HG02610 (cell line): ENCODE measurements at regions not wholly inside any gene's neighbourhood (a gene's known extent, or its start where the extent isn't known, plus 50 kb on each side); places are given as distances from the start of the nearest gene placed in this dataset.

Source experiments
- ATAC-seq: cut with Tn5 transposase; IDR thresholded peaks from one replicate; pipeline ENCODE4 v1.9.1; 2021; ENCODE audit warnings: mild to moderate bottlenecking, moderate library complexity; ENCODE audit not compliant: unreplicated experiment

DNA sequence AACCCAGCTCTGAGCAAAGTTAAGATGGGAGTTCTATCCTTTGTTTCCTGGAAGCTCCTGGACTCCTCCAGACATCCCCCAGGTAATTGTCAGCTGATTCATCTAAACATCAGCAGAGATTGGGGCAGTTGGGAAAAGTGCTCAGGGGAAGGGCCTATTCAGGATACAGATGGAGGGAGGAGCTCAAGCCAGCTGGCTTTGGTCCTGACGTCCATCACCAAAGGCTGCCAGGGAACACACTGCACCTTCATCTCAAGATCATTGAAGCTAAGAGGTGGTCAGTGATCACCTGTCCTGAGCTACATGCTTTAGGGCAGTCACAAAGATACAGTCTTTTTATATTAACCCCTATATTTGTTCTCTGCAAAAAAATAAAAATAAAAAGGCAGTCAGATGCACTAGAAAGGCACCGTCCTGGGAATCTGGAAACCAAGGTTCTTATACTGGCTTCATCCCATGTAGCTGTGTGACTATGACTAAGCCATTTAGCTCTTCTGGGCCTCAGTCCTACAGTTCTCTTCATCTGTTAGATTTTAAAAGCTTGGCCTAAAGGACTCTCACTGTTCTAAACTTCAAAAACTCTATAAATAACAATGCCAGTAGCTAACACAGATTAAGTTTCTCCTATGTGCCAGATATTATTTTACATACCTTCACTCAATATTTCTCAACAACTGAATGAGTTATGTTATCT, 446.5 kb downstream of the BCL11A start:
- ATAC-seq = no peak

DNA sequence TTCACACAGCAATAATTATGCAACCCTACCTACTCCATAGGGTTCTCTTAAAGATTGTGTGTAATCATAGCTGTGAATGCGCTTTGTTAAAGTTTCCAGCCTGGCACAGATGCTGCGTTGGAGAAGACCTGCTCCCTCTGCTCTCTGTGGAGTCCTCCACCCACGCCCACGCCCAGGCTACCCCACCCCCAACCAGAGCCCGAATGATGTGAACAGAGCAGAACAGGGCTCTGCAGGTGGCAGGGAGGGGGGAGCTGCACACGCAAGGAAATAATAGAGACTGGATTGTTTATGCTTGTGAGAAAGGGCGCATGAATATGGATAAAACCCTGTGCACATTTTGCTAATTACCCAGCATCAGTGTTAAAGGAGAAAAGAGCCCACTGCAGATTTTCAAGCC, 447.5 kb downstream of the BCL11A start:
- no peak for ATAC-seq

DNA sequence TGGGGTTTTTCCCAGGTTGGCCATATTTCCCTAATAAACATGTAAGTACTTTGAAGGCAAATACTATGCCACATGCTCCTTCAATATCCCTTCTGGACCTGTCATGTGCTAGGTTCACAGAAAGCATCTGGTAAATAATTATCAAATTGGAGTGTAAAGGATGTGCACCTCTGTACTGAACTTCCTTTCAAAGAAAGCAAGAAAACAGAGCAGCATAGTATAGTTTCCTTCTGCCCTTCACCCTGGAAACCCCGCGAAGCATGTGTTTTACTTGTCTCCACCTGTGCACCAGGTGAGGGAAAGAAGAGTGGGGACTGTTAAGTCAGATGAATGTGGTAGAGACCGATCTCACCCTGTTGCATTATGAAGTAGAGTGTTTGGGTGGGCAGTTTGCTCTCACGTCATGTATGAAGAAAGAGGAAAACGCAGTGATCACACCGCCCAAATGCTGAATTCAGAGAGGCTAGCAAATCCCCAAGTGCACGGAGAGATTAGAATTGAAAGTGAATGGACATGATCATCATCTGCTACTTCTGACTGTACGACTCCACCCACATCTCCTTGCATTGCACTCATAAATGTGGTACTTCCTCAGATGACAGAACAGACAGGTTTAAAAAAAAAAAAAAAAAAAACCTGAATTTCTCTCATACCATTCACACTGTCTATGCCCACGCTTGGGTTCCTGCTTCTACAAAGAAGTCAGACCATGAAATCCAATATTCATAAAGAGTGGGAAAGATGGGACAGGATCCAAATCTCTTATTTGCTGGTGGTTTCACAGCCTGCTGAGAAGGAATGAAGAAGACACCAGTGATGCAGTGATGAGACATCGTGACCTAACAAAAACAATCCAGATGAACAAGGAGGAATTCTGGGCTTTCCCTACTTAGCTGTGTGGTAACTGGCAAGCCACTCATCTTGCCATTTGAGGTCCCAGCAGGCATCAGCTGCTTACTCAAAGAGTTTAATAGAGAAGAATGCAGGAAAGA, 448.6 kb downstream of the BCL11A start:
- peak; percentile 88 for ATAC-seq

DNA sequence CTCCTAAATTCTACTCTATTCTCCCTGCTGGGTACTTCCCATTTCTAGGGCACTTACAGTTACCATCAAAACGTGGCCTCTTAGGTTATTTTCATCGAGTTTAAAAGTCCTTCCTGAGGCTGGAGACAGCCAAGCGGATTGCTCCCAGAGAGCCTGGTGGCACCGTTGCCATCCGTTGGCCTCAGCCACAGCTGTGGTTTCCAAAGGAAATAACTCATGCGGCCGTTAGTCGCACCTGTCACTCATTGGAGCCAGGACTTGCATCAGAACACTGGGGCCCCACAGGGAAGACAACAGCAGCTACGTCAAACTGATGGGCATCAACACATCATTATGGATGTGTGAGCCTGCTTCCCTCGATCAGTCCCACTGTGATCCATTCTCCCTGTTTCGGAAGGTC, 453.4 kb downstream of the BCL11A start:
- ATAC-seq = no peak

DNA sequence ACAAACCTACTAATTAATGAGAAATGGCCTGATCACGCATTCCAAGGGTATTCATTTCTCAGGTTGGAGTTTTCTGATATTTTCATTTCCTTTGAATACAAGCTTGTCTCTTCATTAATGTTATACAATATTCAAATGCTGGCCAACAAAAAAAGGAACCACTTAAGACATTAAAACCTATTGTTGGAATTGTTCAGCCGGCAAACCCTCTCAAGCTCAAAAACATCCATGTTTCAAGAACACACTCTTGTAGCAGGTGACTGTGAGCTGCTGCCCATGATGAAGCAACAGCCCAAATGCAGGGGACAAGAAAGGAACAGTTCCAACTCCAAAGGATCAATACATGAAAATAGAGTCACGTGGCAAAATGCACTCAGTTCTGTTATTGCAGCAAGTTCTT, 454.5 kb downstream of the BCL11A start:
- no peak for ATAC-seq

DNA sequence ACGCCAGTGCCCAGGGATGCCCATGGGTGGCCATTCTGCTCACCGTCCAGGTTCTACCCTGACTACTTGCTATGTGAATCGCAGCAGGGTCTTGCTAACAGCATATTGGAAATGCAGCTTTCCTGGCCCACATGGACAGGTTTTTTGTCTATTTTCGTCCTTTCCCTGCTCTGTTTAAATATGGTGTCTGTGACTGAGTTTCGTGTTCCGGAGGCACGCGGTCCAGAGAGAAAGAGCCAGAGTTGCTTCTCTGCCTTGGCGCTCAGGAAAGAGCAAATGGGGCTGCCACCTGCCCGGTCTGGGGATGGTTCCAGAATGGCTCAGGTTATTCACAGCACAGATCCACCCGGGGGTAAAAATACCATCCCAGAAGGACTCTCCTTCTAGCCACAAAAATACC, 456.2 kb downstream of the BCL11A start:
- ATAC-seq = no peak

DNA sequence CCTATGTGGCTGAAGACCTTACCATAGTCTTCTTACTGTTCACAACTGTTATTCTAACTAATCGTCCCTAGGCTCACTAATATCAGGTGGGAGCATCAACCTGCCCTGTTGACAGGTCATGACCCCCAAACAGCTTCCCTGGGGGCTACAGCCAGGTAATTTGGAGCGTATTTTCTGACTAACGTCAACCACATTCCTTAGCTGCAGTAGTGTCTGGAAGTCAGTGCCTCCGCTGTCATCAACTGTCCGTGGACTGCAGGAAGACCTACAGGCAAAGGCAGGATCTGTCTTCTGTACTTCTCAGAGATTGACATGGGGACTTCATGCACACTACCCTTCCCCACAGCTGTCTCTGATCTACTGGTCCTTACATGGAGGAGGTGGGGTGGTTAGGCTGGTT, 456.9 kb downstream of the BCL11A start:
- no peak for ATAC-seq

DNA sequence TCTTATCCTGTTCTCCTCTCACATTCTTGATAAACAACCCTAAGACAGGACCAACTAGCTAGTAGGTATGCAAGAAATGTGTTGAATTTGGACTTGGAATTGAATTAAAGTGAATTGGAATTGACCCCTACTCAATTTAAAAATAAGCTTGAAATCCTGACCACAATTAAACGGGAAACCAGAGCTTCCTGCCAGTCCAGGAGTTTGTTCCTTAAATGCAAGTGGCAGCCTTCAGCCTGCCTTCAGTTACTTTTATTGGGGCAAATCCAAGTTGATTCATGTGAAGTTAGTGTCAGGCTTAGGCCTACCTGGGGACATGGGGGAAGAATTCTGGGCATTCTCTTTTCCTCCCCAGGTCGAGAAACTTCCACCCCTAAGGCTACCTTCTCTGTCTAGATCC, 457.6 kb downstream of the BCL11A start:
- no peak for ATAC-seq

DNA sequence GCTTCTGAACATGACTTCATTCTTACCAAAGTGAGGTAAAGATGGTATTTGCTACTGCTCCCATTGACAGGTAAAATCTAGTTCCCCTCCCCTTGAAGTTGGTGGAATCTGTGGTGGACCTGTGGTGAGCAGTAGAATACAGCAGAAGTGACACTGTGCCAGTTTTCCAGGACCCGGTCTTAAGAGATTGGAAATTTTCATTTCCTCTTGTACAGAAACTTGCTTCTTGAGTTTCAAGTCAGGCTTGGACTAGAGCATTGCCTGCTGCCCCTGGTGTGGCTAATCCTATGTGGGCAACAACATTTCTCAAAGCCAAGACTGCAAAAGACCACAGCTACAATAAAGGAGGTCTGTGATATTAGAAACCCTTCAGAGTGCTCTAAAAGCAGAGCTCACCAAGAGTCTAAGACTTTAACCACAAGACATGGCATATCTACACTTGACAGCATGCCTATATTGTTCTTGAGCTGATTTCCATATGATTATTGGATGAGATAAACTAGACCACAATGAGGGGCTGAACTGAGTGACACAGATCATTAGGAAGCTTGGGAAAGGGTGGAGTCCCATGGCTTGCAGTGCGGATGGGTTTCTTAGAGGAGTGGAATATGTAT, 458.1 kb downstream of the BCL11A start:
- no peak for ATAC-seq

DNA sequence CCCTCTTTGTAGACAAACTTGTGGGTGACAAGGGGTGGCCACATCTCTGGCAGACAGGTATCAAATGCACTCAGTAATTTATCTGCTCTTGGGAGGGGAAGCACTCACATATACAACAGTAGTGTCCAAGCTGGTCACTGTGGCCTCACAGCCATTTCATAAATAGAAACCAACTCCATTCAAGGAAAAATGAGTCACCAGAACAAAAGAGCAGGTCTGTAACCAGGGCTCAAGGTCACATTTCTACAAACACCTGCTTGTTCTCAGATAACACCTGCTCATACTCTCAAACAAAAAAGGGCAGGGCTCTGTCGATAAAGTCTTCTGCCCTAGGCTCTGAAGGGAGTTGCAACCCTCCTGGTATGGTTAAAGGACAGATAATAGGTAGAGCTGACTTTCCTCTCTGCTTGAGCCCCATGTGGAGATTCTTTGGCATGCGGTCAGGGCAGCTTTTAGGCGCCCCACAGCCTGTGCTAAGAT, 459.0 kb downstream of the BCL11A start:
- no peak for ATAC-seq

DNA sequence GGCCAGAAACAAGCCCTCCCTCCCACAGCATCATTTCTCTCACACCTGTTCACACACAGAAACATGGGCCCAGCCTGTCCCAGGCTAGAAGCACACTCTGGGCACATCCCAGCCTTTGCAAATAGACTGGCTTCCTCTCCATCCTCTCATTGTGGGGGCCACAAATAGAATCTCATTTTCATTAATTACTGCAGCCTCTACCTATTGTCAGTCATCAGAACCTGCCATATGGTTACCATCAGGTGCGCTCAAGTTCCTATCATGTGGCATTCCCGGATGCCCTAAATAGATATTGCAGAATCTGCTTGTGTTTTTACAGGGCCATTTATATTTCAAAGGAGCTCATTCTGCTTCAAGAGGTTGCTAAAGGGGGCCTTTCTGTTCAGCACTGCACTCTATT, 460.7 kb downstream of the BCL11A start:
- ATAC-seq = no peak

DNA sequence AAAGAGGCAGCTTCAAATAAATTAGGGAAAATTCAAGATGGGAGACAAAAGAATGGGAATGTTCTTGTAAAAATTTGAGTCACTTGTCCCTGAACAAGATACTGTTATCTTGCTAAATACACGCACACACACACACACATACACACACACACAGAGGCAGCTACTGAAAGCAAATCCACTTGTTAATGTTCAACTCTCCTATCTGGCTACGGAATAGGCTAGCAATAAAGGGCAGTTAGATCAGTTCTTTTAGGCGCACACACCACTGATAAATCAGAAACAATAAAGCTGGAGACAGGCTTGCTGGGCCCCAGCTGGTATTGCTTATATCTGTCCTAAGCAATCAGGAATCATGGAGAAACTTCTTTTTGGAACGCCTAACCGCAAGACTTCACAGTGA, 461.6 kb downstream of the BCL11A start:
- no peak for ATAC-seq

DNA sequence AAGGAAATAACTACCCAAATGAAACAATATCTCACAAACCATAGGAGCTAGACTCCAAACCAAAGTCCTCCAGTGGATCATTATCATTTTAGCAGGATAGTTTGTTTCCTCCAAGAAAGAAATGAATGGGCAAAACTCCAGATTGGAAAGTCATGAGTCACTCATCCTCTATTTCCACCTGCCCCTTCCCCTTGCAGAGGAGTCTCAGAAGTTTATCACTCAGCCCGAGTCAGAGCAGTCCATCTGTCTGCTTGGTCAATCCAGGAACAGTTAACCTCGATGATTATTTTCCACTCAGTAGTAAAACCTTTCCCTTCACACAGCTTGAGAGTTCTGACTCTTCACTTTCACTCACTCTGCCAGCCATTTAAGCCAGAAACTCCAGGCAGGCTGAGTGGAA, 462.2 kb downstream of the BCL11A start:
- ATAC-seq = no peak

DNA sequence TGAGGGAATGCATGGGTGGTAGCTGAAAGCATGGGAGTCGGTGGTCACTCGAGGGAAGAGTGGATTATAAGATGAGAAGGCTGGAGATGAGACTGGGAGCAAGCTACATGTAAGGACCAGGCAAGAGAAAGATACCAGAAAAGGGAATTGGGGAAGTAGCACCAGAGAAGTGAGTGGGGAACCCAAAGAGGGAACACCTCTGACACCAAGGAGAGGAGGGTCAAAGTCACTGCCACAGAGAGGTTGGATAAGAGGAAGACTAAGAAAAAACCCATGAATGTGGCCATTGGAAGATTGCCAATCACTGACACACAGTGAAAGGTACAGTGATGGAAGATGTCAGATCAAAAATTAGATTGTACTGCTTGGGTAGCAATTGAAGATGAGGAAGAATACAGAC, 473.9 kb downstream of the BCL11A start:
- ATAC-seq = no peak

DNA sequence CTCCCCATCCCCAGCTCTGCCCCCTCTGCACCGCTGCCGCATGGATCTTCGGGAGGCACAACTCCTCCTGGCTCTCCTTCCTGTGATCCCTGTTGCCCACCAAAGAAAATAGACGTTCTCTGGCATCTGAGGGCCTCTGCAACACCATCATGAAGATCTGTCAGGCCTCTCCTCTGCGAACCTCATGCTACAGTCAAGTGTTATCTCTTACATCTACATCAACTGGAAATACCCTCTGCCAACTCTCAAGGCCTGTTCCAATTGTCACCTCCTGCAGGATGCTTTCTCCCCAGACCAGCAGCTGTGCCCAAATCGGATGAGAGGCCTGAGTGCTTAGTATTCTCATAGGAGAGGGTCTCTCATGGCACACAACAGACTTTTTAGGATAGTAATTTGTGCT, 478.4 kb downstream of the BCL11A start:
- no peak for ATAC-seq

DNA sequence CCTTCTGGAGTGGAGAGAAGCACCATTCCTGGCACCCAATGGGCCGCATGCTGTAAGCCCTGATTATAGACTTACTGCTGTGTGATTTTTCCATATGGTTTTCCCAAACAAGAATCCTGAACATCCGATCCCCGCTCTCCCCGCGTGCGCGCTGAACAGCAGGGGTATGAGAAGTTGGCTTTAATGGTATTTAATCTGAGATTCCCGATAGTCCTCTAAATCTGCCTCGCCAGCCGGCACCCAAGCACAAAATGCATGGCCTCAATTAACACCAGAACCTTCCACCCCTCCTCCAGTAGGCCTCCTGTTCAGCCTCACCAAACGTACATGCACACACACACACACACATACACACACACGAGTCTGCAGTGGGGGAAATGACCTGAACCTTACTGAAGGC, 480.3 kb downstream of the BCL11A start:
- no peak for ATAC-seq

DNA sequence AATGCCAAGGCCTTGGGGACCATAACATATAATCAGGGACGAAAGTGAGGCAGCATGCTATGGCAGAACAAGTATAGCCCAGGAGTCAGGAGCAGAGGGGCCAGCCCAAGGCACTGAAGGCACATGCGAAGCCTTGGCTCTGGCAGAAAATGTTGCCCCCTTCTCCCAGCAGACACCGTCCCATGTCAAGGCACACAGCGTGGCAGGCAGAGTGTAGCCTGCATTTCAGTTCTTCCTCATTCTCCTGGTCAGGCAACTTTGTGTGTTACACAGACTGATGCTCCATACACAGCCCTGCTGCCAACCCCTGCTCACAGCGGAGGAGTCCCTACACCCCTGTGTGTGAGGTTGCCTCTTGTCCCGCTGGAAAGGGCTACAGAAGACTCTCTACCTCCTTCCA, 480.8 kb downstream of the BCL11A start:
- no peak for ATAC-seq

DNA sequence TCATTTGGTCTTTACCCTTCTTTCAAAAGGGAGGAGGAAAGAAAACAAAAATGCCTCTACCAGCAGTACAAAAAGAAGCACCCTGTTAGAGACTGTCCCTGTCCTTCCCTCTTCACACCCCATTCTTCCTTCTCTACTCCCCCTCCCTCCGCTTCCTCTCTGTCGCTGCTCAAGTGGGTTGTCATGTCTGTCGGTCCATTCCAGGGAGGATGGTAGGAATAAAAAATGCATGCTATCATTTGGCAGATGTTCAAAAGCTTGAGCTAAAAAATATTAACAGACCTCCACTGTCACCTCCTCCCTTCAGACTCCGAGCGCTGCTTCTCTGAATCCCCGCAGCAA, 482.0 kb downstream of the BCL11A start:
- ATAC-seq = no peak

DNA sequence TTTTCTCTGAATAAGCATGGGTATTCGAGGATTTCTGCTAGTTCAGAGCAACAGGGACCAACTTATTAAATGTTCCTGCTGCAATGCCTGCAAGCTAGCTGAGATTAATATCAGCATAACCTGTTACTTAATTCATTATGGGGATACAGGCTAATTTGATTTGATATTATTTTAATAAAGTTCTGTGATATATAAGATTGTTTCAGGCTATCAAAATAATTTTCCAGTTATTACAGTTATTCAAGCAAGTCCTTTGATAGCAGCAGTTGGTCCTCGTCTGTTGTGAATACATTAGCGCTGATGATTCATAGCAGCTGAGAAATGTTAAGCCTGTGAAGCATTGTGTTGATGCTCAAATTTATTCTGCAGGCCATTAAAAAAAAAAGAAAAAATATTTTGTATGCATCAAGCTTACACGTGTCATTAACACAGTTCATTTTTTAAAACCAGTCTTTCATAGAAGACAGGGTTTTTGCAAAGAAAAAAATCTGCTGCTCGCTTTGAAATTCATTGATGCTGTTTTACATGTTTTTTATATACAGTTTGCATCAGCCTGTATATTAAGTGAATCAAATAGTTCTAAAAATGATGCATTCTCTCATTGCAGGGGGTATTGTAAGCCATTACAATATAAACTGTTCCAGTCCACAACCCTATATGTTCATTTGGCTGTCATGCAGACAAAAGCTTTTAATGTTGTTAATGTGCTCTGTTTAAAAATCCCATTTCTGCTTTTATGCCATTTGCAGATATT, 482.5 kb downstream of the BCL11A start:
- no peak for ATAC-seq

DNA sequence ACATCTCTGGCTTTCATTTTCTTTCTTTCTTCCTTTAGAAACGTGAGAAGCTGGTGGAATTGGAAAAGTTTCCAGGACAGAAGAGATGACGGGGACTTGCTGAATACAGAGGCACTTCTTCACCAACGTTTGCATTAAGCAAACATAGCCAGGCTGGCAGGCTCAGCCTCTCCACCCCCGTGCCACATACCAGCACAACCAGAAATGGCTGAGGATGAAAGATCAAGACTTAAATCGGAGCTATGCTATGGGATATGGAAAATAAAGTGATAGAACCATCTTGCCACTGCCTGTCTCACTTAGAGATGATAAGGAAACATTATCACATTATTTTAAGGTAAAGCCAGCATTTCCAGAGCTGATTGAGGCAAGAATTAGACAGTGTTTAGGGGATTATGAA, 483.3 kb downstream of the BCL11A start:
- no peak for ATAC-seq

DNA sequence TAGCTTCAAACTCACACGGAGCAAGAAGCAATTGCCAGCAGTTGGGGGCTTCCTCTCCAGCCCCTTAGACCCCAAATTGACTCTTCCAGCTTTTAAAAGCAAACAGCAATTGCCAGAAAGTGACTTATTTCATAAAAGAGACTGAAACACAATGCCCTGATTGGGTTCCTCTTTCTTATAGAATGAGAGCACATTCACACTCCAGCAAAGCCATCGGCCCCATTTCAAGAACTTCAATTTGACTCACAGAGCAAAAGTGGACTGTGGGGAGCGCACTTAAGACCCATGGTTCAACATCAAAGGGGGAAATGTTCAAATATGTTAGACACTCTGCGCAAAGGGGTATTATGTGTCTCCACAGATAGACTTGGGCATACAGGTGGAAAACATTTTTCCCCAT, 484.7 kb downstream of the BCL11A start:
- no peak for ATAC-seq
